ENCODE measurements at regions not wholly inside any gene's neighbourhood (a gene's known extent, or its start where the extent isn't known, plus 50 kb on each side); places are given as distances from the start of the nearest gene placed in this dataset.

DNA sequence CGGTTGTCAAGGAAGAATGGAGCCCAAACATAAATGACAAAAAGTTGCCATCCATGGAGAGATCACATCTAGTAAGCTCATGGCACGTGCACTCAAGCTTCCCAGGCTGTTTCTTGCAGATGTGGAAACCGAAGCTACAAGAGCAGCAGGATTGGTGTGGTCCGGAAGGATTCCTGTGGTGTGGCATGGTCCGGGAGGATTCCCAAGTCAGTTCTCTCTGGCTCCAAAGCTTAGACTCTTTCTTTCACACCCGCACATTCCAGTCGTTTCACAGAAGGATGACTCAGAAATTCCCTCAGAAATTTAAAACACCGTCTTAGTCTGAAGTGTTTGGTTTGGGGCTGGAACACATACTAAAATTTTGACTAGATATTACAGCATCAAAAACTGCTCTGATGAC is 78.0 kb upstream of the DRD2 start:
- Histone ChIP-seq H3K27me3 (ENCODE audit: insufficient read depth, low read length) (no peaks in the 10 kb centered on the region), H3K4me3 (ENCODE audit: low read length) (no peak overlapping the region), H3K27ac (ENCODE audit: low read length) (no peak overlapping the region), H3K4me1 (ENCODE audit: insufficient read depth, low read length) (peaks cover 17% of the 10 kb centered on the region), H3K9ac (ENCODE audit: low read depth, low read length) (no peak overlapping the region), H3K36me3 (ENCODE audit: insufficient read depth, low read depth, low read length) (no peaks in the 10 kb centered on the region), H3K9me3 (ENCODE audit: insufficient read depth, low read depth, low read length) (no peaks in the 10 kb centered on the region)

DNA sequence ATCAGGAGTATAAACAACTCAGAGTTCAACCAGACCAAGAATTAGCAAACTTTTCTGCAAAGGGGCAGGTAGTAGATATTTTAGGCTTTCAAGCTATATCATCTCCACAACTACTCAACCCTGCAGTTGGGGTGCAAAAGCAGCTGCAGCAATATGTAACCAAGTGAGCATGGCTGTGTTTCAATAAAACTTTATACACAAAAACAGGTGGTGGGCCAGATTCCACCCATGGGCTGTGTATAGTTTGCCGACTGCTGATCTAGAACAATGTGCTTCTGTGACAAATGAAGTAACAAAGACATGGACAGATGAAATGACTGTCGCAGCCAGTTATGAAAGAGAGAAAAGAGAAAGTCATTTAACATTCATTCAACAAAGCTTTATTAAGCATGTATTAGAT is 77.1 kb upstream of the DRD2 start:
- H3K4me3 ChIP-seq (ENCODE audit: low read length): no peak overlapping the region
- H3K9ac ChIP-seq (ENCODE audit: low read depth, low read length): no peak overlapping the region
- no peak overlapping the region for H3K27ac ChIP-seq (ENCODE audit: low read length)
- H3K36me3 ChIP-seq (ENCODE audit: insufficient read depth, low read depth, low read length): no peaks in the 10 kb centered on the region
- H3K27me3 ChIP-seq (ENCODE audit: insufficient read depth, low read length): no peaks in the 10 kb centered on the region
- H3K4me1 ChIP-seq (ENCODE audit: insufficient read depth, low read length): peaks cover 17% of the 10 kb centered on the region
- no peaks in the 10 kb centered on the region for H3K9me3 ChIP-seq (ENCODE audit: insufficient read depth, low read depth, low read length)

DNA sequence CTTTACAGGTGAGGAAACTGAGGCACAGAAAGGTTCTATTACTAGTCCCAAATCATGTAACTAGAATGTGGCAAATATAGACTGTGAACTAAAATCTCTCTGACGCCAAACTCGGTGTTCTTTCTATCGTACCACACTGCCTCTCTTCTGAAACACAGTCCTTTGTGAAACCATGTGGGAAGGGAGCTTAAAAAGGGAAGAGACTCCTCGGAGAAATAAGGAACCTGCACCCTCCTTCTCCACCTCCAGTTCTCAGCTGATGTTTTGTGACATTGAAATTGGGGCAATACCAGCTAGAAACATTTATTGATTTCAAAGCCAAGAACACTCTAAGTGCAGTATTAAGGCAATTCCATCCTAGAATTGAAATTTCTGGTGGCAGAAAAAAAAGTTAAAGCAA is 76.4 kb upstream of the DRD2 start:
- Histone ChIP-seq H3K4me1 (ENCODE audit: insufficient read depth, low read length) (peaks cover 17% of the 10 kb centered on the region), H3K9me3 (ENCODE audit: insufficient read depth, low read depth, low read length) (no peaks in the 10 kb centered on the region), H3K36me3 (ENCODE audit: insufficient read depth, low read depth, low read length) (no peaks in the 10 kb centered on the region), H3K9ac (ENCODE audit: low read depth, low read length) (no peak overlapping the region), H3K4me3 (ENCODE audit: low read length) (no peak overlapping the region), H3K27ac (ENCODE audit: low read length) (no peak overlapping the region), H3K27me3 (ENCODE audit: insufficient read depth, low read length) (no peaks in the 10 kb centered on the region)

DNA sequence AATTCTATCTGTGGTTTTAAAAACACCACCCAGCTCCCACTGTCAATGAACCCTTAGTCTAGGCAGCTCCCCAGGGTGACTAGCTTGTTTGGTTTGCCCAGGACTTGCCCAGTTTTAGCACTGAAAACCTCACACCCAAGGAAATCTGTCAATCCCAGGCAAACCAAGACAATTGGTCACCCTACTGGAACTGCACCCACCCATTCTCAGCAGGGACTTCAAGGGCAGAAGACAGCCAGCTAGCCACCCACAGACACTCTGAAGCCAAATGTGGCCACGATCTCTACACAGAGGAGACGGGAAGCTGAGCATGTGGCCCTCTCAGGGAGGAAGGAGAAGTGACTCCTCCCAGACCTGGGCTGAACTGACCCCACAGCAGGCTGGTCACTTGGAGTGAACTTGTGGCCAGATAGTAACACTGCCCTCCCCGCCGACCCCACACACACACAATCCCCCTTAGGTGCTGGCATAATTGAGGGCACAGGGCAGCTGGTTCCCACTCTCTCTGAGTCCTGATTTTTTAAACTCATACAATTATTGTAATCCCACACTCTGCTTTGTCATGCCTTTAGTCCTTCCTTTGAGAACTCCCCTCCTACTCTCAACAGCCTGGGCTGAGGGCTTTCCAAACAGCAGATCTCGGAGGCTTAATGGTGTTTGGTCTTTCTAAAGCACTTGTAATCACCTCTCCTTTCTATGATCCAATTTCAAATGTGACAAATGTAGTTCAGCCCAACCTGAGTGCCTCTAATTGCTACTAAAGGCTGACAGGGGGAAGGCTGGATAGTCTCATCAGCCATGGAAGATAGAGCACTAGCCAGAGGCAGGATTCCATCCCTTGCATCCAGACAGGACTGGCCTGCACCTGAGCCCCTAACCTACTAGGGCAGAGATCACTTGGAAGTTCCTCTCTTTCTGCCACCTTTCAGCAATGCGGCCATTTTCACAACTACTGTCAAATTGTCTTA is 74.7 kb upstream of the DRD2 start:
- Histone ChIP-seq H3K27me3 (ENCODE audit: insufficient read depth, low read length) (no peaks in the 10 kb centered on the region), H3K36me3 (ENCODE audit: insufficient read depth, low read depth, low read length) (no peaks in the 10 kb centered on the region), H3K4me3 (ENCODE audit: low read length) (no peak overlapping the region), H3K27ac (ENCODE audit: low read length) (no peak overlapping the region), H3K9me3 (ENCODE audit: insufficient read depth, low read depth, low read length) (no peaks in the 10 kb centered on the region), H3K4me1 (ENCODE audit: insufficient read depth, low read length) (peaks cover 14% of the 10 kb centered on the region), H3K9ac (ENCODE audit: low read depth, low read length) (no peak overlapping the region)

DNA sequence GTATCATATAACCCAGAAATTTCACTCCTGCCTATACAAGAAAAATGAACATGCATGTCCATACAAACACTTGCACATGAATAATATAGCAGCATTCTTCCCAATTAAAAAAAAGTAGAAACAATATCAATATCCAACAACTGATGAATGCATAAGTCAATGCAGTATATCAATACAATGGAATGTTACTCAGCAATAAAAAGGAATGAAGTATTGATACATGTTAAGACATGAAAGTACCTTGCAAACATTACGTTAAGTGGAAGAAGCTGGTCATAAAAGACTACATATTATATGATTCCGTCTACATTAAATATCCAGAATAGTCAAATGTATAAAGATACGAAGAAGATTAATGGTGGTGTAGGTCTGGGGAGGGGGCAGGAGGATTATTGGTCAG is 73.9 kb upstream of the DRD2 start:
- no peaks in the 10 kb centered on the region for H3K9me3 ChIP-seq (ENCODE audit: insufficient read depth, low read depth, low read length)
- peaks cover 8% of the 10 kb centered on the region; the same call in 1 of the 2 replicates for H3K4me1 ChIP-seq (ENCODE audit: insufficient read depth, low read length)
- no peak overlapping the region for H3K9ac ChIP-seq (ENCODE audit: low read depth, low read length)
- no peak overlapping the region for H3K27ac ChIP-seq (ENCODE audit: low read length)
- no peaks in the 10 kb centered on the region for H3K36me3 ChIP-seq (ENCODE audit: insufficient read depth, low read depth, low read length)
- H3K4me3 ChIP-seq (ENCODE audit: low read length): no peak overlapping the region
- H3K27me3 ChIP-seq (ENCODE audit: insufficient read depth, low read length): no peaks in the 10 kb centered on the region

DNA sequence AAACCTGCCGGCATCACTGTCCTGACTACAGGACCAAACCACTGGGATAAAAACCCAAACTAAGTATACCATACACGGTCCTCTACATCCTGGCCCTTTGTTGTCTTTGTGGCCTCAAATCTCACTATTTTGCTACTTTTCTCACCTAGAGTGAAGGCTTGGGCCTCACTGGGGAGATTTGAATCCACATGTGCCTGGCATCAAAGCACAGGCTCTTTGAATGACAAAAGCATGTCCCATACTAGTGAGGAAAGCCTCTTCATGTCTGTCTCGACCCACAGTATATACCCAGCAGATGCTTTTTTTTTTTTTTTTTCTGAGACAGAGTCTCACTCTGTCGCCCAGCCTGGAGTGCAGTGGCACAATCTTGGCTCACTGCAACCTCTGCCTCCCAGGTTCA is 72.5 kb upstream of the DRD2 start:
- no peaks in the 10 kb centered on the region for H3K9me3 ChIP-seq (ENCODE audit: insufficient read depth, low read depth, low read length)
- peaks cover 4% of the 10 kb centered on the region; the same call in 1 of the 2 replicates for H3K4me1 ChIP-seq (ENCODE audit: insufficient read depth, low read length)
- H3K4me3 ChIP-seq (ENCODE audit: low read length): no peak overlapping the region
- no peaks in the 10 kb centered on the region for H3K27me3 ChIP-seq (ENCODE audit: insufficient read depth, low read length)
- H3K9ac ChIP-seq (ENCODE audit: low read depth, low read length): no peak overlapping the region
- no peak overlapping the region for H3K27ac ChIP-seq (ENCODE audit: low read length)
- no peaks in the 10 kb centered on the region for H3K36me3 ChIP-seq (ENCODE audit: insufficient read depth, low read depth, low read length)

DNA sequence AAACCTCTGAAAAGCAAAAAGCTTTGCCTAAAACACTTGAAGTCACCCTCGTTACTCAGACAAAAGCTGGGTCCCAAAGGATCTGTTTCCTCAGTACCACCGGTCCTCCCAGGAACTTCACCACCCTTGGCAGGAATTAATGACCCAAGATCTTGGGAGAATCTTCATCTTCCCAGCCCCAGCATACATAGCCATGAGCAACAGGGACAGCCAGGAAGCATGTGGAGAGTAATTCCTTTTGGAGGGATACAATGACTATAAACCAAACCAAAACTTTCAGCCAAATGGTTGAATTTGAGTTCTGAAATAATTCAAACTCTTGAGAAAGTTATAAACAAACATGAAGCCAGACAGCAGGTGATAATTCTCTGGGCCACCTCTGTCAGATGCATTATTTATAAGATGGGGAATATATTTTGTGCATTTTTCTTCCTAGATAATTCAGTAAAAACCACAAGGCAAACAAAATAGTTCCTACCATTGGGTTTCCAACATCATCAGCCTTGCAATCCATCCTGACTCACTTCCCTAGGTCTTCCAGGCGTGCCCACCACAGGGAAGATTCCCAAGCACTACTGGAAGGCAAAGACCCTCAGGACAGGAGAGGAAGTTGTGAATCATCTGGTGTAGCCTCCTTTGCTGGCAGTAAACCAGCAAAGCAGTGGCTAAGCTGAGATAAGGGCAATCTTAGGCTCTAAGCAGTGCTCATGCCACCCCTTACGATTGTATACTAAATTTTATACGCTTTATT is 71.7 kb upstream of the DRD2 start:
- H3K4me3 ChIP-seq (ENCODE audit: low read length): no peak overlapping the region
- no peaks in the 10 kb centered on the region for H3K27me3 ChIP-seq (ENCODE audit: insufficient read depth, low read length)
- H3K9ac ChIP-seq (ENCODE audit: low read depth, low read length): no peak overlapping the region
- no peaks in the 10 kb centered on the region for H3K9me3 ChIP-seq (ENCODE audit: insufficient read depth, low read depth, low read length)
- H3K4me1 ChIP-seq (ENCODE audit: insufficient read depth, low read length): no peaks in the 10 kb centered on the region
- H3K27ac ChIP-seq (ENCODE audit: low read length): no peak overlapping the region
- H3K36me3 ChIP-seq (ENCODE audit: insufficient read depth, low read depth, low read length): no peaks in the 10 kb centered on the region

DNA sequence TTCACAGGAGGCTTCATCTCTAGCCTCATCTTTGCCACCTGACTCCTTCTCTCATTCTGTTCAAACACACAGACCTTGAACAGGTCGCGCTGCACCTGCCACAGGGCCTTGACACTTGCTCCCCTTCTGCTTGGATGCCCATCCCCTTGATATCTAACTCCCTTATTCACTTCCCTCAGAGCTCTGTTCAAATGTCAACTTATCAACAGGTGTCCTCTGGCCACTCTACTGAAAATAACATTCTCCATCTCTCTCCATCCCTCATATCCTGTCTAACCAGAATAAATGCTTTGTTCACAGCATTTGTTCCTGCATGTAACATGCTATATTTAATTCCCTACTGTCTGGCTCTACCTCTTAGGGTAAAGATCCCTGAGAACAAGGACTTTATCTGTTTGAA is 67.2 kb upstream of the DRD2 start:
- Histone ChIP-seq H3K4me3 (ENCODE audit: low read length) (no peak overlapping the region), H3K9ac (ENCODE audit: low read depth, low read length) (no peak overlapping the region), H3K27me3 (ENCODE audit: insufficient read depth, low read length) (peaks cover 14% of the 10 kb centered on the region), H3K27ac (ENCODE audit: low read length) (no peak overlapping the region), H3K36me3 (ENCODE audit: insufficient read depth, low read depth, low read length) (no peaks in the 10 kb centered on the region), H3K9me3 (ENCODE audit: insufficient read depth, low read depth, low read length) (no peaks in the 10 kb centered on the region), H3K4me1 (ENCODE audit: insufficient read depth, low read length) (peaks cover 26% of the 10 kb centered on the region)

DNA sequence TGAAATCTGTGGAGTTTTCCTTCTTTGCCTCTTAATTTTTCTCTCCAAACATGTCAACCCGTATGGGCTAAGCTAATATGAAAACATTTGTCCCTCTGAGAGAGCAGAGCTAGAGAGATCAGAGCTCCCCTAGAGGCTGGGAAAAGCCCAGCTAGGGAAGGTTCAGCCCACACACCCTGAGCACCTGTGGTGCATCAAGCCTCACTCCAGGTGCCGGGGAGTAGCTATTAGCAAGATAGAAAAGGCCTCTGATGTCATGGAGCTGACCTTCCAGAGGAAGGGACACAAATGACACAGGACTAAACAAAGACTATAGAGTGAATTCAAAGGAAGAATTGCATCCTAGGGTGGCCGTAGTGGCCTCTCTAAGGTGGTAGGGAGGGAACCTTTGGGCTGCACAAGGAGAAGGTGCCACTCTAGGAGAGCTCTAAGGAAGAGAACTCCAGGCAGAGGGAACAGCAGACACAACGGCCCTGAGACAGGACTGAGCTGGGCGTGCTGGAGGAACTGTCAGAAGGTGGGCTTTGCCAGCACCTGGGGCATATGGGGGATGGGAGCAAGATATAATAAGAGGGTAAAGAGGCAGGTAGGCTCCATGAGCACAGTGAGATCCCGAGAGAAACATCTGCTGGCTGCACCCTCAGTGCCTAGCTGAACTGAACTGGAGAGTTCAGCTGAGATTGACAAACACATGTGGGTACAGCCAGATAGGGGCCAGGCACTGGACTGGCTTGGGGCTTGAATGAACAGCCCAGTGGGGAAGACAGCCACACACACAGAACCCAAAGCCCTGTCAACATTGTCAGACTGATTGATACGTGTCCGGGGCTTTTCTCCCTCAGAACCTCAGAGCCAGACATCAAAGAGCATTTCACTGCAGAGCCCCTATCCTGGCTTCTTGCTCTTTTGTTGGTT is 65.5 kb upstream of the DRD2 start:
- Histone ChIP-seq H3K27ac (ENCODE audit: low read length) (no peak overlapping the region), H3K4me1 (ENCODE audit: insufficient read depth, low read length) (peaks cover 26% of the 10 kb centered on the region), H3K4me3 (ENCODE audit: low read length) (no peak overlapping the region), H3K27me3 (ENCODE audit: insufficient read depth, low read length) (peaks cover 14% of the 10 kb centered on the region), H3K9ac (ENCODE audit: low read depth, low read length) (no peak overlapping the region), H3K9me3 (ENCODE audit: insufficient read depth, low read depth, low read length) (no peaks in the 10 kb centered on the region), H3K36me3 (ENCODE audit: insufficient read depth, low read depth, low read length) (no peaks in the 10 kb centered on the region)

DNA sequence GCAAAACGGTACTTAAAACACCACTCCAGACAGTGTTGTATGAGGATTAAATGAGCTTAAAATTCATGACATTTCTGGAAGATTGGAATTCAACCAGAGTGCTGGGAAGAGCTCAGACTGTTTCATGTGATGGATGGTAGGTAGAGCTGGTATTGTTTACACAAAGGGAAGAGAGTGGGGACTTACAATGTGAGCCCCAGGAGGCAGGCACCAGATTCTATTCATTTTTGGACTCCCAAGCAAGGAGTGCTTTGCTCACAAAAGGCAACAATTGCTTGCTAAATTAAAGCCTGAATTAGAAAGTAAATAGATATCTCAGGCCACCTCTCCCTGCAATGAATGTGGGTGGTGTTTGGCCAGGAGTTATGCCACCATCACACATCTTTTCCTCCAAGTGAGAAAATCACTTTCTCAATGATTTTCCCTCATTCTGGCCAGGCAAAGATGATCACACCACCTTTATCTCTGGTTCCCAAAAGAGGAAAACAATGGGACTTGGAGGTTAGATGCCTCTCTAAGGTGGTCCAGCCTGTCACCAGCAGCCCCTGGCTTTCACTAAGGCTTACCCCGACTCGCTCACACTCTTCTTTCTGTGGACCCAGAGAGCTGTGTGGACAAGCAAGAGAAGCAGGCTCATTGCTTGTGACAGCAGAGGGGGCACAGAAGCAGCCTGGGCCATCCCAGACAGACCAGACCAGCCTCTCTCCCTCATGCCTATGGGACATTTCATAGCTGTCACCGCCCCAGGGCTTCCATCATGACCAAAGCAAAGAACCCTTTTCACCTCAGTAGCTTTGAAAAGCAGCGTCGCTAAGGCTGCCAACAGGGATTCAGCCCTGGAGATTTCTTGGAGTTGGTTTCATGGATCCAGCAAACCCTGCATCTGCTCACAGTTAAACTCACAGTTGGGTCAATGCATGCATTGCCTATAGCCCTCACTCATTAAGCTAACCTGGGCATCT is 63.5 kb upstream of the DRD2 start:
- Histone ChIP-seq H3K4me1 (ENCODE audit: insufficient read depth, low read length) (peaks cover 26% of the 10 kb centered on the region), H3K36me3 (ENCODE audit: insufficient read depth, low read depth, low read length) (no peaks in the 10 kb centered on the region), H3K9me3 (ENCODE audit: insufficient read depth, low read depth, low read length) (no peaks in the 10 kb centered on the region), H3K27me3 (ENCODE audit: insufficient read depth, low read length) (peaks cover 14% of the 10 kb centered on the region), H3K27ac (ENCODE audit: low read length) (no peak overlapping the region), H3K4me3 (ENCODE audit: low read length) (no peak overlapping the region), H3K9ac (ENCODE audit: low read depth, low read length) (no peak overlapping the region)
